GM13976 (cell line): ENCODE measurements at regions not wholly inside any gene's neighbourhood (a gene's known extent, or its start where the extent isn't known, plus 50 kb on each side); places are given as distances from the start of the nearest gene placed in this dataset.

ENCODE experiments used
- DNase-seq: peaks from one replicate; pipeline ENCODE4 v3.0.0; 2012; ENCODE audit warnings: low spot score
- CTCF ChIP-seq: IDR thresholded peaks from 2 replicates; pipeline ENCODE4 v1.5.1; 2012; ENCODE audit warnings: borderline replicate concordance, mild to moderate bottlenecking; ENCODE audit not compliant: insufficient read depth; ENCODE audit errors: extremely low read depth, missing control alignments, control extremely low read depth
- in situ Hi-C: fragments of 300-500 bp; cut with MboI; formaldehyde crosslinking; loops from one replicate; pipeline ENCODE4 v1.12.0; 2022; ENCODE audit warnings: low sequenced_read_pairs, mixed read lengths, inconsistent platforms; ENCODE audit not compliant: unreplicated experiment

GRCh38 chr6:43869792-43870659 lies 100.0 kb downstream of the VEGFA start:
- no peak for DNase-seq
- in situ Hi-C loops, result no loop called here
- no peak for TF ChIP-seq CTCF

GRCh38 chr6:43869079-43869710 lies 99.2 kb downstream of the VEGFA start:
- DNase-seq, result no peak
- in situ Hi-C loops, result no loop called here
- no peak for TF ChIP-seq CTCF

GRCh38 chr6:43868467-43868866 lies 98.5 kb downstream of the VEGFA start:
- in situ Hi-C loops, result no loop called here
- TF ChIP-seq CTCF, result no peak
- no peak for DNase-seq

- in situ Hi-C loops, result no loop called here
- no peak for DNase-seq
- no peak for TF ChIP-seq CTCF
These were observed 98.0 kb downstream of the VEGFA start for GRCh38 chr6:43867996-43868395.

GRCh38 chr6:43867246-43867645 lies 97.2 kb downstream of the VEGFA start:
- TF ChIP-seq CTCF, result no peak
- DNase-seq, result no peak
- in situ Hi-C loops, result no loop called here

DNA sequence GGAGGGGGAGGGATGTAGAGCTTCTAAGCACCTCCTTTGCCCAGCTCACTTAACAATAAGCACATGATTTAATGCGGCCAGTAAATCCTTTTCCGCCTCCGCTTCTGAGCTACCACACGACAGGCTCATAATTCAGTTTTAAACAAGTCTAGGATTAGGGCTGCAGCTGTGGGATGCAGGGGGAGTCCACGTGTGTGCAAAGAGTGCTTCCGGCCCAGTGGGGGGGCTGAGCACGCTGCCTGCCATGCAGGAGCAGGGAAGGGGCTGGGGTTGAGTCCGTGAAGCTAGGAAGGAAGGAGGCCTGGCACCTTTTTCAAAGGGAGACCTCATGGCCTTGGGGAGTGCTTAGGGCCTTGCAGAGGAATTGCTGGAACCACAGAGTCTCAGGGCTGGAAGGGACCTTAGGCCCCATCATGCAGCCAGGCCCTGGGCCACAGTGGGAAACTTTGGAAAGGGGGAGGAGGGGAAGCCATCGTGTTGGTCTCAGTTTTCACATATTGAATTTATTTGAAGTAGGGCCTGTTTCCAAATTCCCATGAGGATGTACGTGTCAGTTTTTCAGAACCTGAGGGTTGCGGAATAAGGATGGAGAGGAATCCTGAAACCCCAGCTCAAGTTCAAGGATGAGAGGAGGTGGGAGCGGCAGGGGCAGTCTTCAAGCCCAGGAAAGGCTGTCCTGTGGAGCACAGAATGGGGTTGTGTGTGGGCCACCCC lies 96.1 kb downstream of the VEGFA start:
- in situ Hi-C loops, result no loop called here
- DNase-seq, result no peak
- TF ChIP-seq CTCF, result no peak
